H1 (cell line): ENCODE measurements at regions not wholly inside any gene's neighbourhood (a gene's known extent, or its start where the extent isn't known, plus 50 kb on each side); places are given as distances from the start of the nearest gene placed in this dataset.

Experiments
- BACH1 ChIP-seq: IDR thresholded peaks from 2 replicates; pipeline ENCODE4 v1.6.1; 2012; ENCODE audit warnings: low read length, improper control_type of control experiment
- EP300 ChIP-seq, 2 experiments: IDR thresholded peaks; 1 replicate in 1 of 2; 2 replicates in 1 of 2; pipeline ENCODE4 v1.6.1; 2011 to 2012; ENCODE audit warnings: low read depth in 2 of 2, low read length in 2 of 2, mild to moderate bottlenecking in 2 of 2, borderline replicate concordance in 1 of 2, inconsistent platforms in 1 of 2, moderate library complexity in 1 of 2
- NANOG ChIP-seq: IDR thresholded peaks from 2 replicates; pipeline ENCODE4 v1.6.1; 2011; ENCODE audit warnings: low read length, low read depth, mild to moderate bottlenecking, inconsistent platforms; ENCODE audit not compliant: insufficient read depth, poor library complexity, severe bottlenecking
- TF ChIP-seq, protein P1 (sequence below), 3 experiments: IDR thresholded peaks; 1 replicate in 2 of 3; 2 replicates in 1 of 3; pipeline versions ENCODE4 v1.5.1 to v1.6.1; 2011; ENCODE audit warnings: low read length in 3 of 3, mild to moderate bottlenecking in 3 of 3, inconsistent platforms in 2 of 3, low read depth in 1 of 3, moderate library complexity in 1 of 3; ENCODE audit not compliant: insufficient read depth in 1 of 3; ENCODE audit errors: control extremely low read depth in 1 of 3

DNA sequence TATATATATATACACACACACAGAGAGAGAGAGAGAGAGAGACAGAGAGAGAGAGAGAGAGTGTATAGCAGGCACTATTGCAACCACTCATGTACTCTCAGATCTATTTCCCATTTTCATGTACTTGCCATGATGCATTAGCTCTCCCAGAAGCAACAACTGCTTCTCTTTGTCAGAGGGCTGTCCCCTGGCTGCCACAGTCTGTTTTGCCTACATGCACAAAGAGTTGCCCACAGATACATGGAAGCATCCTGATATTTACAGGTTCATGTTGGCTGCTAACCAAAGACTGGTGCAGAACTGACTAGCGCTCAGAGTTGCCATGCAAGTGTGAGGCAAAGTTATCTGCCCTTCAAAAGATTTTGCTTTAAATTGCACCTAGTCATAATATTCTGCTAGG lies 469.3 kb upstream of the ZNF804A start (continued):
- TF ChIP-seq, protein P1, sequence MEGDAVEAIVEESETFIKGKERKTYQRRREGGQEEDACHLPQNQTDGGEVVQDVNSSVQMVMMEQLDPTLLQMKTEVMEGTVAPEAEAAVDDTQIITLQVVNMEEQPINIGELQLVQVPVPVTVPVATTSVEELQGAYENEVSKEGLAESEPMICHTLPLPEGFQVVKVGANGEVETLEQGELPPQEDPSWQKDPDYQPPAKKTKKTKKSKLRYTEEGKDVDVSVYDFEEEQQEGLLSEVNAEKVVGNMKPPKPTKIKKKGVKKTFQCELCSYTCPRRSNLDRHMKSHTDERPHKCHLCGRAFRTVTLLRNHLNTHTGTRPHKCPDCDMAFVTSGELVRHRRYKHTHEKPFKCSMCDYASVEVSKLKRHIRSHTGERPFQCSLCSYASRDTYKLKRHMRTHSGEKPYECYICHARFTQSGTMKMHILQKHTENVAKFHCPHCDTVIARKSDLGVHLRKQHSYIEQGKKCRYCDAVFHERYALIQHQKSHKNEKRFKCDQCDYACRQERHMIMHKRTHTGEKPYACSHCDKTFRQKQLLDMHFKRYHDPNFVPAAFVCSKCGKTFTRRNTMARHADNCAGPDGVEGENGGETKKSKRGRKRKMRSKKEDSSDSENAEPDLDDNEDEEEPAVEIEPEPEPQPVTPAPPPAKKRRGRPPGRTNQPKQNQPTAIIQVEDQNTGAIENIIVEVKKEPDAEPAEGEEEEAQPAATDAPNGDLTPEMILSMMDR (IDR thresholded peaks at IDR 0.05; ENCODE audit: control extremely low read depth in 1 of 3, insufficient read depth in 1 of 3, low read depth in 1 of 3, low read length in 3 of 3): no peak
- TF ChIP-seq EP300 (IDR thresholded peaks at IDR 0.05; ENCODE audit: borderline replicate concordance in 1 of 2, low read depth in 2 of 2, low read length in 2 of 2): no peak
- no peak for TF ChIP-seq NANOG
- no peak for TF ChIP-seq BACH1
- TF ChIP-seq, all 59 proteins: peak for 0
